HEK293 (cell line): ENCODE measurements at regions not wholly inside any gene's neighbourhood (a gene's known extent, or its start where the extent isn't known, plus 50 kb on each side); places are given as distances from the start of the nearest gene placed in this dataset.

ENCODE experiments used
- CTCF ChIA-PET: fragments of 350-600 bp; formaldehyde crosslinking; extraction: SDS; loops from one replicate; lab custom pipeline; 2021; ENCODE audit warnings: antibody characterized with exemption; lab: Yijun Ruan, JAX
- POLR2A ChIA-PET: fragments of 300-600 bp; formaldehyde crosslinking; extraction: SDS; loops from one replicate; lab custom pipeline; 2020; ENCODE audit warnings: antibody characterized with exemption, inconsistent platforms; lab: Yijun Ruan, JAX
- H3K27ac ChIP-seq: fragments of 200-500 bp; sonication (Bioruptor generic); 2 replicates; pipeline ENCODE4 v1.5.1; 2014; ENCODE audit warnings: low read depth, low read length, control low read depth, inconsistent platforms; ENCODE audit errors: extremely low read depth
- H3K36me3 ChIP-seq, 2 experiments: fragments of 200-500 bp in 1 of 2; sonication (Bioruptor generic) in 1 of 2; 1 replicate in 1 of 2; 2 replicates in 1 of 2; pipeline ENCODE4 v1.5.1; 2014 to 2017; ENCODE audit warnings: inconsistent platforms in 2 of 2, low read length in 2 of 2; ENCODE audit not compliant: control insufficient read depth in 2 of 2, insufficient read depth in 1 of 2
- H3K4me1 ChIP-seq: fragments of 200-500 bp; sonication (Bioruptor generic); 2 replicates; pipeline ENCODE4 v1.5.1; 2014; ENCODE audit warnings: mild to moderate bottlenecking, low read length, inconsistent platforms; ENCODE audit not compliant: control insufficient read depth, insufficient read depth
- H3K4me3 ChIP-seq: 2 replicates; pipeline ENCODE4 v1.5.1; 2011; ENCODE audit warnings: low read depth, mild to moderate bottlenecking, control low read depth, low read length, moderate library complexity
- H3K9me3 ChIP-seq: fragments of 200-500 bp; sonication (Bioruptor generic); 2 replicates; pipeline ENCODE4 v1.5.1; 2014; ENCODE audit warnings: low read depth, low read length, inconsistent platforms; ENCODE audit not compliant: control insufficient read depth, insufficient read depth
- EGR2 ChIP-seq: fragments of 450-650 bp; formaldehyde crosslinking; IDR thresholded peaks from 2 replicates; pipeline ENCODE4 v1.5.1; 2016; ENCODE audit warnings: low read depth, missing biosample characterization, missing genetic modification characterization
- ELK4 ChIP-seq: IDR thresholded peaks from 2 replicates; pipeline ENCODE4 v1.6.1; 2011; ENCODE audit warnings: mild to moderate bottlenecking, low read depth, low read length, borderline replicate concordance
- GFI1B ChIP-seq: fragments of 450-650 bp; formaldehyde crosslinking; IDR thresholded peaks from 2 replicates; pipeline ENCODE4 v1.5.1; 2016; ENCODE audit warnings: missing biosample characterization, missing genetic modification characterization
- GLIS1 ChIP-seq: fragments of 450-650 bp; formaldehyde crosslinking; IDR thresholded peaks from 2 replicates; pipeline ENCODE4 v1.5.1; 2016; ENCODE audit warnings: missing biosample characterization, missing genetic modification characterization
- GLIS2 ChIP-seq: fragments of 450-650 bp; formaldehyde crosslinking; IDR thresholded peaks from 2 replicates; pipeline ENCODE4 v1.5.1; 2016; ENCODE audit warnings: missing biosample characterization, missing genetic modification characterization
- PBX3 ChIP-seq: sonication (generic); formaldehyde crosslinking; IDR thresholded peaks from 2 replicates; pipeline ENCODE4 v1.8.1; 2022; ENCODE audit warnings: mild to moderate bottlenecking, moderate library complexity, missing genetic modification reagents
- RBAK ChIP-seq: fragments of 450-650 bp; formaldehyde crosslinking; IDR thresholded peaks from 2 replicates; pipeline ENCODE4 v1.5.1; 2016; ENCODE audit warnings: missing biosample characterization, missing genetic modification characterization
- SP3 ChIP-seq: fragments of 450-650 bp; formaldehyde crosslinking; IDR thresholded peaks from 2 replicates; pipeline ENCODE4 v1.5.1; 2016; ENCODE audit warnings: missing biosample characterization, missing genetic modification characterization
- TCF7L2 ChIP-seq: IDR thresholded peaks from 2 replicates; pipeline ENCODE4 v1.6.1; 2011; ENCODE audit warnings: low read depth, mild to moderate bottlenecking, inconsistent platforms, low read length, moderate library complexity, borderline replicate concordance
- ZBTB8A ChIP-seq: fragments of 450-650 bp; formaldehyde crosslinking; IDR thresholded peaks from 2 replicates; pipeline ENCODE4 v1.5.1; 2016; ENCODE audit warnings: missing biosample characterization, missing genetic modification characterization
- ZIC2 ChIP-seq: fragments of 450-650 bp; formaldehyde crosslinking; IDR thresholded peaks from 2 replicates; pipeline ENCODE4 v1.5.1; 2016; ENCODE audit warnings: missing biosample characterization, missing genetic modification characterization
- ZNF132 ChIP-seq: fragments of 450-650 bp; formaldehyde crosslinking; IDR thresholded peaks from 2 replicates; pipeline ENCODE4 v1.5.1; 2017; ENCODE audit warnings: missing biosample characterization, missing genetic modification characterization, borderline replicate concordance
- ZNF174 ChIP-seq: fragments of 450-650 bp; formaldehyde crosslinking; IDR thresholded peaks from 2 replicates; pipeline ENCODE4 v1.5.0; 2017; ENCODE audit warnings: missing biosample characterization, mild to moderate bottlenecking, missing genetic modification characterization
- ZNF37A ChIP-seq: fragments of 450-650 bp; IDR thresholded peaks from 2 replicates; pipeline ENCODE4 v1.5.1; 2018; ENCODE audit warnings: missing biosample characterization, missing genetic modification characterization
- ZNF544 ChIP-seq: fragments of 450-650 bp; formaldehyde crosslinking; IDR thresholded peaks from 2 replicates; pipeline ENCODE4 v1.5.0; 2017; ENCODE audit warnings: missing biosample characterization, missing genetic modification characterization
- ZNF561 ChIP-seq: fragments of 450-650 bp; IDR thresholded peaks from 2 replicates; pipeline ENCODE4 v1.5.1; 2018; ENCODE audit warnings: missing biosample characterization, missing genetic modification characterization, borderline replicate concordance
- ZNF596 ChIP-seq: fragments of 450-650 bp; IDR thresholded peaks from 2 replicates; pipeline ENCODE4 v1.5.0; 2018; ENCODE audit warnings: missing biosample characterization, mild to moderate bottlenecking, missing genetic modification characterization, moderate library complexity
- ZNF658 ChIP-seq: fragments of 450-650 bp; formaldehyde crosslinking; IDR thresholded peaks from 2 replicates; pipeline ENCODE4; 2016; ENCODE audit warnings: missing biosample characterization, missing genetic modification characterization
- ZNF660 ChIP-seq: fragments of 450-650 bp; IDR thresholded peaks from 2 replicates; pipeline ENCODE4 v1.5.1; 2018; ENCODE audit warnings: missing biosample characterization, mild to moderate bottlenecking, missing genetic modification characterization
- ZNF76 ChIP-seq: fragments of 450-650 bp; formaldehyde crosslinking; IDR thresholded peaks from 2 replicates; pipeline ENCODE4; 2016; ENCODE audit warnings: low read depth, missing biosample characterization, missing genetic modification characterization, borderline replicate concordance
- ZXDB ChIP-seq: fragments of 450-650 bp; formaldehyde crosslinking; IDR thresholded peaks from 2 replicates; pipeline ENCODE4 v1.5.1; 2016; ENCODE audit warnings: missing biosample characterization, missing genetic modification characterization
- TF ChIP-seq, protein P1 (sequence below): fragments of 450-650 bp; formaldehyde crosslinking; IDR thresholded peaks from 2 replicates; pipeline ENCODE4 v1.5.1; 2017; ENCODE audit warnings: missing biosample characterization, missing genetic modification characterization

- TF ChIP-seq ZNF596 (no peak), ZNF37A (no peak), ZNF561 (tag by site-specific recombination) (no peak)
Measured at GRCh38 chr2:116676776-116677175, 1137.7 kb upstream of the DDX18 start (continued).

DNA sequence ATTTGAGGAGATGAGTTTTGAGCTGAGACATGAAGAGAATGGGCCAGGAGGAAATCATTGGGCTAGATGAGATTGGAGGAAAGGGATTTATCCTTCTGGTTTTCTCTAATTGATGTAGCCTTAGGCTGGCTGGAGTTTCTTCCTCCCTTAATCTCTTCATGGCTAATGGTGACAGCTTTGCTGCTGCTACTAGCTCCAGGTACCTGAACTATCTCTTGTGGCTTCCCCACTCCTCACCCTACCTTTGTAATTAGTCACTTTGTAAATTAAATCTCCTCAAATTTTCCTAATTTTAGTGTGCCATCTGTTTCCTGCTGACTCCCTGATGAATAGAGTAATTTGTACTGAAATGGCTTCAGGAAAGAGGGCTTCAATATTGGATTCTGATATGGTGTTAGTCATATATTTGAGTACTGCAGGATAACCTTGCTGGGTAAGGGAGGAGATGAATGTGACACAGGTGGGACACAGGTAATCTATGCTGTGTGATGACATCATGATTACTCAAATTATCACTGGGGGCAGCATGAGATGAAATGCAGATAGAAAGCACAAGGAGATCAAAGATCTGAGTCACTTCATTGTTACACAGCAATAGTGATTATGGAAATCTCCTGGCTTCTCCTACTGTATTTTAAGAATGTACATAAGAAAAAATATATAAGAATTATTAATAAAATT lies 1134.1 kb upstream of the DDX18 start:
- POLR2A ChIA-PET, result no interaction called here
- TF ChIP-seq GLIS1 (tag by site-specific recombination), result no peak
- CTCF ChIA-PET, result no interaction called here

DNA sequence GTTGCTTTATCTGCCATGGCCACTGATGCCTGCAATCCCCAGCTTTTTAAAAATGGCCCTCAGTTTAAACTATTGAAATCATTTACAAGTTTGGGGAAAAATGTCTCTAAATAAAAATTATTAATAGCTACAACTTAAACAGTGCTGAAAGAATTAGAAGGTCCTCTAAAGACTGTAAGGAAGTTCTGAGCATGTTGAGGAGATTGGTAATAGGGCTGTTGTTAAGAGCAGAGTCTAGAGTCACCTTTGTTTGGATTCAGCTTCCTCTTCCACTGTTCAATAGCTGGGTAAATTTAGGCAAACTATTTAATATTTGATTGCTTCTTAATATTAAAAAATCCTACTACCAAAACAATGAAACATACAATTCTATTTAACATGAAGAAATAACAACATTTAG lies 1127.1 kb upstream of the DDX18 start:
- no peak for TF ChIP-seq ZBTB8A (tag by site-specific recombination)
- TF ChIP-seq ZNF658 (tag by site-specific recombination), result no peak
- TF ChIP-seq ZXDB (tag by site-specific recombination), result no peak
- TF ChIP-seq SP3 (tag by site-specific recombination), result no peak
- TF ChIP-seq, protein P1, sequence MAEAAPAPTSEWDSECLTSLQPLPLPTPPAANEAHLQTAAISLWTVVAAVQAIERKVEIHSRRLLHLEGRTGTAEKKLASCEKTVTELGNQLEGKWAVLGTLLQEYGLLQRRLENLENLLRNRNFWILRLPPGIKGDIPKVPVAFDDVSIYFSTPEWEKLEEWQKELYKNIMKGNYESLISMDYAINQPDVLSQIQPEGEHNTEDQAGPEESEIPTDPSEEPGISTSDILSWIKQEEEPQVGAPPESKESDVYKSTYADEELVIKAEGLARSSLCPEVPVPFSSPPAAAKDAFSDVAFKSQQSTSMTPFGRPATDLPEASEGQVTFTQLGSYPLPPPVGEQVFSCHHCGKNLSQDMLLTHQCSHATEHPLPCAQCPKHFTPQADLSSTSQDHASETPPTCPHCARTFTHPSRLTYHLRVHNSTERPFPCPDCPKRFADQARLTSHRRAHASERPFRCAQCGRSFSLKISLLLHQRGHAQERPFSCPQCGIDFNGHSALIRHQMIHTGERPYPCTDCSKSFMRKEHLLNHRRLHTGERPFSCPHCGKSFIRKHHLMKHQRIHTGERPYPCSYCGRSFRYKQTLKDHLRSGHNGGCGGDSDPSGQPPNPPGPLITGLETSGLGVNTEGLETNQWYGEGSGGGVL (tag by site-specific recombination), result no peak
- no peak for TF ChIP-seq RBAK (tag by site-specific recombination)
- TF ChIP-seq PBX3, result no peak
- no peak for TF ChIP-seq ZIC2 (tag by site-specific recombination)
- TF ChIP-seq ZNF660 (tag by site-specific recombination), result no peak
- TF ChIP-seq ZNF174 (tag by site-specific recombination), result no peak
- no peak for TF ChIP-seq TCF7L2
- TF ChIP-seq, all 188 proteins: peak for 0

More for the DNA sequence above, 1134.1 kb upstream of the DDX18 start:
- Histone ChIP-seq H3K4me3 (no peak overlapping the region), H3K9me3 (no peaks in the 10 kb centered on the region), H3K36me3 (no peaks in the 10 kb centered on the region), H3K4me1 (no peaks in the 10 kb centered on the region), H3K27ac (no peak overlapping the region)

DNA sequence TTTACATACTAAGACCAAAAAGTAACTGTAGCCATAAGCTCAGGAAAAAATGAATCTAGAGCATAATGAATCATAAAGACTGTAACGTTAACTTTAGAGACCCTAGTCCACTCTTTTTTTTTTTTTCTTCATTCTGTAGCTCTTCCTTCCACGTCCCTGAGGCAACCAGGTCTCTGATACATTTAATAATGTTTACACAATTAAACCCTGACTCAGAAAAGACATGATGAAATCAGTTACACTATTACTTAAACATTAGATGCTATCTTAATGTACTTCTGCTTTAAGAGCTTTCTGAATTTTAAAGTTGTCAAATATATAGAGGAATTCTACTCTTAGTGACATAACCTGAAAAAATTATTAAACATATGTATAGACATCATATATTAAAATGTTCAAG lies 1121.5 kb upstream of the DDX18 start:
- Histone ChIP-seq H3K9me3 (no peaks in the 10 kb centered on the region), H3K27ac (no peak overlapping the region), H3K4me1 (no peaks in the 10 kb centered on the region), H3K4me3 (no peak overlapping the region), H3K36me3 (no peaks in the 10 kb centered on the region)
- POLR2A ChIA-PET, result no interaction called here
- CTCF ChIA-PET, result interaction anchor here (0.7 kb wide), 1 partner anchor 11 kb away, joined by 5 read pairs; no protein-coding TSS in a partner anchor
- no peak for TF ChIP-seq EGR2 (tag by site-specific recombination)
- no peak for TF ChIP-seq ELK4
- no peak for TF ChIP-seq ZNF544 (tag by site-specific recombination)
- TF ChIP-seq ZNF76 (tag by site-specific recombination), result no peak
- no peak for TF ChIP-seq GLIS2 (tag by site-specific recombination)
- no peak for TF ChIP-seq GFI1B
- no peak for TF ChIP-seq ZNF37A
- TF ChIP-seq ZNF132 (tag by site-specific recombination), result no peak

More for the DNA sequence above, 1127.1 kb upstream of the DDX18 start:
- Histone ChIP-seq H3K4me3 (no peak overlapping the region), H3K9me3 (no peaks in the 10 kb centered on the region), H3K36me3 (no peaks in the 10 kb centered on the region), H3K4me1 (no peaks in the 10 kb centered on the region), H3K27ac (no peak overlapping the region)
- POLR2A ChIA-PET, result no interaction called here
- CTCF ChIA-PET, result no interaction called here
